NCI-H1105 (cell line): ENCODE measurements at regions not wholly inside any gene's neighbourhood (a gene's known extent, or its start where the extent isn't known, plus 50 kb on each side); places are given as distances from the start of the nearest gene placed in this dataset.

Source experiments
- DNase-seq: peaks from one replicate; lab custom pipeline; 2025; lab: John Stamatoyannopoulos, UW

DNA sequence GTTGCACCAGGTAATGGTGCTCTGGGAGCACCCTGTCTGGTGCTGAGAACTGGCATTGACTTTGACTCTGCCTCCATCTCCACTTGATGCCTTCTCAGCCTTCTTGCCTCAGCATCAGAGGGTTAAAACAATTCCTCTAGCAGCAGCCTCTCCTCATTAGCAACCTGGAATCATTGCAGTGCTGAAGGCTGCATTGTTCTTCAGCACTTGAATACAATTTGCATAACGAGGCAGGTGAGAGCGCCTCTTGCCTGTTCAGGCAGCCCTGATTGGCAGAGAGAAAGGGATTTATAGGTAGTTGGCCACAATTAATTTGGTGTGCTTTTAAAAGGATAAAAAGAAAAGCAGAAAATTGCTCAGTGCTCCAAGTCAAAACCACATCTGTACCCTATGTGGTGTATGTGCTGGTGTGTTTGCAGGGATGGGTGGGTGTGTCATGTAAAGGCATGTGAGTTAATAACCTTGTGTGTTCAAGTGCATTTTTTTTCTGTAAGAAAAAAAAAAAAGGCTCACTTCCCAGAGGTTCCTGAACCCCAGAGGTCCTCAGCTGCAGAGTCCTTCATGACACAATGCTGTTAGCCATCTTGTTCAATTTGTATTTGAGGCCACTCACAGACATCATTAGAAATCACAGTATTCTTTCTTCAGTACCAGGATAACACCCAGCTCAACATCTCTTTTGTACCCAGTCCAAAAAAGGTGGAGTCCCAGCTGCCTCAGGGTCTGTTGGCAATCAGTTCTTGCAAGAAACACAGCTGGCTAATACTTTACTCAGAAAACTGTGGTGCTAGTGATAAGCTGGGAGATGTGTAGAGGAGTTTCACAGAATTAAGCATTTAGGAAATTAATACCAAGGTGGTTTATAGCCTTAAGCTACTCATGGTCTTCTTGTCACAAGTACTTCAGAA, 385.6 kb downstream of the GRIN2B start:
- peak; percentile 36 for DNase-seq

DNA sequence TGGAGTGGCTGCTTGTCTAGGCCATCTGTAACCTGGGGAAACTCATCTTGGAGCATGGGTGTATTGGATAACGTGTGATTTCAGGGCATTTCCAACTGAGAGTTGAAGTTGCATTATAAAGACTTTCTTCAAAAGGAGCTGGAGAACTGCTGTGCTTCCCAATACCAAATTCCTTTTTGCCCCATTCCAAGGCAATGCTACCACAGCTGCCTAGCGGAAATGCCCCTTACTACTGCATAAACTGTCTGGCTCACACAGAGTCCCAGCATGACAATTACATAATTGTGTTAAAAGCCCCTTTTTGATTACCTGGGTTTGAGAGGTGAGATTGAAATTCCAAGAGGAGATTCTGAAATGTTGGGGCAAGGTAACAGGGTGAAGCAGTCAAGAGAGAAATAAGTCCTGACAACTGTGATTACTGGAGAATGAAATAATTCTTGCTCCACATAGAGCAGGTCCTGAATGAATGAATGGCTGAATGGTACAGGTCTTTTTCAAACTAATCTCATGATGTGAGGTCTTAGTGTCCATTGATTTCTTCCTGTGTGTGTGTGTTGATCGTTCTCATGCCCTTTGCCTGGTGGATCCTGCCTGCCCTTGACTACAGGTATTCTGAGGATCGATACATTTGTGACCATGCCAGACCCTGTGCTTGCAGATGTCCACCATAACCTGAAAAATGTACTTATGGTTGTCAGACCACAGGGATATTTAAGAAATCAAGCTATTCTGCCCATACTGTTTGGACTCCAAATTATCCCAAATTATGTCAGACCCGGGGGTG, 386.5 kb downstream of the GRIN2B start:
- DNase-seq, result no peak

DNA sequence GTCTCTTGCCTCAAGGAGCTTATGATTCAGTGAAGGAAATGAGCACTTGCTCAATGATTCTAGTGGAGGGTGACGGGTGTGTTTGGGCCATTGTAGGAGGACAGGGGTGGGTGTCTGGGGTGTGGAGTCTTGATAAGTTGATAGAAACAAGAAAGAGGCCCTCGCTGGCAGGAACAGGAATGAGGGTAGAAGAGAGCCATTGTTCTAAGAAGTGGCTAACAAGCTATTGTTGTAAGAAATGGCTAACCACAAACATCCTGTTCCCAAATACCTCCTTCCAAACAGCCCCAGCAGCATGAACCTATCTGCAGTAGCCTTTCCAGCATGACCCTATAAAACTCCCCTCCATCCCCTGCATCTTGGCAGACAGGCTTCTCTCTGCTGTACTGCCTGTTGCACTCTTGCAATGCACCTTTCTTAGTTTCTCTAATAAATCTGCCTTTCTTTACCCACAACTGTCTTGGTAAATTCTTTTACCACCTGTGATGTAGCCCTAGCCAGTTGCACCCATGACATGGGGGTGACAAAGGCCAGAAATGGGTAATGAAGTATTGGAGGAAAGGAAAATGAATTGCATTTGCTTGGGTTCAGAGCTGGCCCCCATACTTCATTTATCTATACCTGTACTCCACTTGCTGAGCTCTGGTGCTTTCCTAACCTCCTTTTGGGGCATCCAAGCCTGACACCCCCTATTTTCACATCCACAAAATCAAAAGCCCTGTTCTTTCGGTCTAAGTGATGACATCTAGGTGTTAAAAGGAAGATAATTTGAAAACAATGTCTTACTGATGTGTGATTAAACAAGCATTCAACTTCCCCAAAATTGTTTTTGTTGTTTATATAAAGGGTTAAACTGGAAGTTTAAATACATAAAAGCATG, 389.1 kb downstream of the GRIN2B start:
- no peak for DNase-seq

- no peak for DNase-seq
These were observed 389.9 kb downstream of the GRIN2B start for GRCh38 chr12:13591488-13591887.

- DNase-seq, result no peak
These were observed 390.3 kb downstream of the GRIN2B start for GRCh38 chr12:13591059-13591458.

DNA sequence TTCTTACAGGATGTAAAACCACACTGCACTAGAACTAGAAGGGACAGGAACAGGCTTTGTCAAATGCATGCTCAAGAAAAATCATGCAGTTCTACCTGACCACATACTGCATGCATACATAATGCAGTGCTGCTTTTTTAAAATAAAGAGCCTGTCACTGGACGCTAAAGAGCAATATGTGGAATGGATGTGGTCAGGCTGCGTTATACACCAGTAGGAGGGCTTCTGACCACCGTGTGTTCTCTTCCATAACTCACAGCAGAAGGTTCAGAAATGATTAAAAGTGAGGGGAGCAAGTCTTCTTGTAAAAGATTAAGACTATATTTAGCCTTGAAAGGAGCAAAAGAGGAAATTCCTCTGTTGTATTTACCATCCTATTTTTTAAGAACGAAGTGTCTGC, 392.0 kb downstream of the EMP1 start:
- no peak for DNase-seq

GRCh38 chr12:13587721-13588390, 391.3 kb downstream of the EMP1 start:
- DNase-seq, result no peak

DNA sequence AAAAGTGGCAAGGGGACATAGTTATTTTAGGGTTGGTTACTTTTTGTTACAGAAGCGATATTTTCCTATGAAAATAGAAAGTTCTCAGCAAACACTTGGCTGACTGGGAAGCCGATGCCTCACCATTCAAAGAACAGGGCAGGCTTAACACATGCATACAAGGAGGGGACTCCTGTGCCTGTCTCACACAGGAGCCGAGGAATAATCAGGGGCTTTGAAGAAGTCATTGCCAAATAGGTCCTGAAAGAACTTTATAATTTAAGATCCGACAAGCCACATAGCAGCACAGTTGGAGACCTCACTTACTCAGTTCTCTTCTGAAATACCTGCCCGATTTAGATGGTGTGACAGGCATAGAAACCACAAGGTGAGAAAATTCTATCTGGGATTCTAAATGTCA, 389.8 kb downstream of the EMP1 start:
- DNase-seq, result no peak

DNA sequence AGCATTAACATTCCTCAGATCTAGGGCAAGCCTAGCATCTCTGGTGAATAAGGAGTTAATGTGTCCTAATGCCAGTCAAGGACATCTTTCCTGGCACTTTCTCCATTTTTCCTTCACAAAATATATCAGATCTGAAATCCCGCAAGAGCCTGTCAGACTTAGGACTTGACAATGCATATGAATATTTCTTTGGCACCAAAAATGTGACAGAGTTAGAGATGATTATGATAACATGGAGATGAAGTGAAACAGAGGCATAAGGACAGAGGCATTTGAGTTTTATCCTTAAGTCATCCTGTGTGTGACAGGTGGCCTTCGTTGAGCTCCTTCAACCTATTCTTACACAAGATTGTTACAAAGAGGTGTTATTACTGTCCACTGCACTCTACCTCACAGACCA, 388.0 kb downstream of the EMP1 start:
- DNase-seq, result no peak

- DNase-seq, result no peak
These were observed 387.1 kb downstream of the EMP1 start for GRCh38 chr12:13583630-13584029.

DNA sequence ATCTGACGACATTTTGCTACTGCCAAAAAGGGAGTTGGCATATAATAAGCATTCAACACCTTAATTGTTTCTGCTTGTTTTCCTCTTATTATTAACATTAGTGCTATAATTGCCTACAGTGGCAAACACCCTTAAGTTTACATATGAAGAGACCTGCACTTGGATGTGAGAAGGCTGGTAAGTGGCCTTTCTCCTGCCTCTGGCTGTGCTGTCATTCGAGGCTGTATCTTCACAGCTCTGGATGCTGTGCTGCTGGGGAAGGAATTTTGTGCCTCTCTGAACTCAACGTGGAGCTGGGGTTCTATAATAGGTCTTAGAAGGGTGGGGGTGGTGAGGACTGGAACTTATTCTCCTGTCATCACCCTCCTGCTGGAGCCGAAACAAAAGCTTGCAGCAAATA, 385.9 kb downstream of the EMP1 start:
- DNase-seq, result no peak

- no peak for DNase-seq
These were observed 384.5 kb downstream of the EMP1 start for GRCh38 chr12:13581031-13581430.

- no peak for DNase-seq
These were observed 383.7 kb downstream of the EMP1 start for GRCh38 chr12:13580206-13580605.

- DNase-seq, result no peak
These were observed 380.5 kb downstream of the EMP1 start for GRCh38 chr12:13576935-13577500.

DNA sequence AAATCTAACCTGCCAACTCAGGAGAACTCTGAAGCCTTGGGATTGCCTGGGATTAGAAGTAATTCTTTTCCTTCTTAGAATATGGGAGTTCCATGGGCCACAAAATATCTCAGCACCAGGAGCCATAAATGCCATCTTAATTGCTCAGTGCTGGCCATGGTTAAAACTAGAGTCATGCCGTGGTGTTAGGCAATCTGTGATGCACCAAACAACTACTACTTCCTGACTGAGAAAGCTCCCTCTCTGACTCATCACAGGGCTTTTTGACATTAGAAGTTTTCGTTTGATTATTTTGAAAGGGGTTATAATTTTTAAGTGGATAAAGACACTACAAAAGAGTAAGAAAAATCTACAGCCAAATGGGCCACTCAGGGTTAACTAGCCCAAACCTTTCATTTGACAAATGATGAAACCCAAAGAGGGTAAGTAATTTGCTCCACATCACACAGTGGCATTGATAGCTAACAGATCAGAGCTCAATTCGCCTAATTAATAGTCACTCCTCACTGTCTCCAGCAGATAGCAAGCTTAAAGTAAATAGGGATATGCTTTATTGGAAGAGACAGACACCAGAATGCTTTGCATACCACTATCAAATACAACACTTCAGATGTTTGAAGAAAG, 377.3 kb downstream of the EMP1 start:
- no peak for DNase-seq

DNA sequence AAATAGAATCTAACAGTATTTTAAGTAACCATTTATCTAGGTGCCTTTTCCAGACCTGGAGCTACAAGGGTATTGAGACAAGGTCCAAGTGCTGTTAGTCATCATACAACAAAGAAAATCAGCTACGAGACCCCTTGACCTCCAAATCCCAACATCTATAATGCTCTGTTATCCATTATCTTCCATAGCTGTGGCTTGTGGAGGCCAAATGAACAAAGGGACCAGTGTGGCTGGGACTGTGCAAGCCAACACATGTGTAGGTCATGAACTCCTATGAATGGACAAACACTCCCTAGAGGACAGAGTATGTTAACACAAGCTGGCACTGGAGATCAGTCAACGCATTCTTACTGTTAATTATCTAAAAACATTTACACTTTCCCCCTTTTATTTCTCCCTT, 374.5 kb downstream of the EMP1 start:
- DNase-seq, result no peak

- DNase-seq, result no peak
These were observed 373.6 kb downstream of the EMP1 start for GRCh38 chr12:13570005-13570694.

GRCh38 chr12:13566292-13566691, 369.8 kb downstream of the EMP1 start:
- DNase-seq, result no peak

- no peak for DNase-seq
These were observed 367.8 kb downstream of the EMP1 start for GRCh38 chr12:13564266-13564810.

- no peak for DNase-seq
These were observed 367.2 kb downstream of the EMP1 start for GRCh38 chr12:13563743-13564125.
